ENCODE measurements at regions not wholly inside any gene's neighbourhood (a gene's known extent, or its start where the extent isn't known, plus 50 kb on each side); places are given as distances from the start of the nearest gene placed in this dataset.

DNA sequence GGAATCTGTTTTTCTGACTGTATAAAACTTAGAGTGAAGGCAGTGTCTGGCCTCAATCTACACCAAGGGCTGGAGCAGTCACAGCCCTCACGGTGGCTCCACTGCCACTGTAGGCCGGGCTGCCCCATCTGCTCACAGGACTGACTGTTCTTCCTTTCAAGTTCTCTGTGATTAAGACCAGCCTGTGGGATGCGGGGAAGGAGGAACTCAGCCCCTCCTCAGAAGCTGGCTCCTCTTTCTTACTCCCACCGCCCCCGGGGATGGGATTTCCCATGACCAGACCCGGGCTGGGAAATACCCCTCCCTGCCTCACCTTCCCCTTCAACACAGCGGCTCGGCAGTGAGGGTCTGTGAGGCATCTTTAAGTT is 106.0 kb downstream of the COPS8 start:
- H3K4me3 Mint-ChIP-seq (ENCODE audit: low read depth), result no peak overlapping the region
- peaks cover 1% of the 10 kb centered on the region for H3K4me1 Mint-ChIP-seq (ENCODE audit: low read depth)
- DNase-seq (ENCODE audit: low spot score, unreplicated experiment), result no peak
- H3K27me3 Mint-ChIP-seq, result peaks cover 14% of the 10 kb centered on the region
- no peaks in the 10 kb centered on the region for H3K36me3 Mint-ChIP-seq (ENCODE audit: insufficient read depth)
- no peaks in the 10 kb centered on the region for H3K9me3 Mint-ChIP-seq (ENCODE audit: low read depth)
- H3K27ac Mint-ChIP-seq, result no peak overlapping the region
- TF ChIP-seq, protein P1, sequence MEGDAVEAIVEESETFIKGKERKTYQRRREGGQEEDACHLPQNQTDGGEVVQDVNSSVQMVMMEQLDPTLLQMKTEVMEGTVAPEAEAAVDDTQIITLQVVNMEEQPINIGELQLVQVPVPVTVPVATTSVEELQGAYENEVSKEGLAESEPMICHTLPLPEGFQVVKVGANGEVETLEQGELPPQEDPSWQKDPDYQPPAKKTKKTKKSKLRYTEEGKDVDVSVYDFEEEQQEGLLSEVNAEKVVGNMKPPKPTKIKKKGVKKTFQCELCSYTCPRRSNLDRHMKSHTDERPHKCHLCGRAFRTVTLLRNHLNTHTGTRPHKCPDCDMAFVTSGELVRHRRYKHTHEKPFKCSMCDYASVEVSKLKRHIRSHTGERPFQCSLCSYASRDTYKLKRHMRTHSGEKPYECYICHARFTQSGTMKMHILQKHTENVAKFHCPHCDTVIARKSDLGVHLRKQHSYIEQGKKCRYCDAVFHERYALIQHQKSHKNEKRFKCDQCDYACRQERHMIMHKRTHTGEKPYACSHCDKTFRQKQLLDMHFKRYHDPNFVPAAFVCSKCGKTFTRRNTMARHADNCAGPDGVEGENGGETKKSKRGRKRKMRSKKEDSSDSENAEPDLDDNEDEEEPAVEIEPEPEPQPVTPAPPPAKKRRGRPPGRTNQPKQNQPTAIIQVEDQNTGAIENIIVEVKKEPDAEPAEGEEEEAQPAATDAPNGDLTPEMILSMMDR (IDR thresholded peaks at IDR 0.05; ENCODE audit: unreplicated experiment), result no peak

GRCh38 chr2:237192881-237193280 is 107.2 kb downstream of the COPS8 start:
- TF ChIP-seq, protein P1 (IDR thresholded peaks at IDR 0.05; ENCODE audit: unreplicated experiment), result no peak
- DNase-seq (ENCODE audit: low spot score, unreplicated experiment), result no peak
- Mint-ChIP-seq H3K9me3 (ENCODE audit: low read depth) (no peaks in the 10 kb centered on the region), H3K27me3 (peaks cover 16% of the 10 kb centered on the region), H3K36me3 (ENCODE audit: insufficient read depth) (no peaks in the 10 kb centered on the region), H3K4me1 (ENCODE audit: low read depth) (peaks cover 8% of the 10 kb centered on the region), H3K4me3 (ENCODE audit: low read depth) (no peak overlapping the region), H3K27ac (no peak overlapping the region)

DNA sequence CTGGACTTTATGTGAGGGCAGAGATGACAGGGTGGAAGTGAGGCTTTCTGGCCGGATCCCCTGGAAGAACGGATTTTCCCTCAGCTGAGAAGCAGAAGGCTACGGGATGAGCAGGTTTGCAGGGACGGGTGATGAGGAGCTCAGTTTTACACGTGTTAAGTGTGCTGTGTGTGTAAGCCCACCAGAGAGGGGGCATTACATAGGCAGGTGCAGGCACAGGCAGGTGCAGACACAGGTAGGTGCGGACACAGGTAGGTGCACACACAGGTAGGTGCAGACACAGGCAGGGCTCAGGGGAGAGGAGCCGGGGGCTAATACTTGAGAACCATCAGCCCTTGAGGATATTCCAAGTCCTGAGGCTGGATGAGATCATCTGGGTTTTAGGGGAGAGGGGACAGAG is 107.7 kb downstream of the COPS8 start:
- no peaks in the 10 kb centered on the region for H3K9me3 Mint-ChIP-seq (ENCODE audit: low read depth)
- DNase-seq (ENCODE audit: low spot score, unreplicated experiment), result no peak
- H3K4me3 Mint-ChIP-seq (ENCODE audit: low read depth), result no peak overlapping the region
- H3K36me3 Mint-ChIP-seq (ENCODE audit: insufficient read depth), result no peaks in the 10 kb centered on the region
- peaks cover 8% of the 10 kb centered on the region for H3K4me1 Mint-ChIP-seq (ENCODE audit: low read depth)
- peaks cover 16% of the 10 kb centered on the region for H3K27me3 Mint-ChIP-seq
- TF ChIP-seq, protein P1 (IDR thresholded peaks at IDR 0.05; ENCODE audit: unreplicated experiment), result no peak
- no peak overlapping the region for H3K27ac Mint-ChIP-seq

DNA sequence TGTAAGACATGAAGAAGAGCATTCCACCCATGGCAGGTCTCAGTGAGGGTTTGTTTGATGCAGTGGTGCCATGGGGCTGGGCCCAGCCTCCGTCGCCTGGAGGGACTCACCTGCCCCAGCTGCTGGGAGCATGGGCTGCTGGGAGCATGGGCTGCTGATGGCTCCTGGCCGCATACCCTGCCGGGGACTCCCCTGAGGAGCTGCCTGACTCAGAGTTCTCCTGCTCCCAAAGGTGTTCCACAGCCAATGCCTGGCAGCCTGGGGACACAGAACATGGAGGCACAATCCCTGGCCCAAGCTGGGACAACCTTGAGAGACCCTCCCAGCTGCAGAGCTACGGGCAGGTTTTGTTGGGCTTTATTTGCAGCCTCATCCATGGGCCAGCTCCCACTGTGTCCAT is 108.4 kb downstream of the COPS8 start:
- Mint-ChIP-seq H3K36me3 (ENCODE audit: insufficient read depth) (no peaks in the 10 kb centered on the region), H3K4me3 (ENCODE audit: low read depth) (no peak overlapping the region), H3K4me1 (ENCODE audit: low read depth) (peaks cover 8% of the 10 kb centered on the region), H3K9me3 (ENCODE audit: low read depth) (no peaks in the 10 kb centered on the region), H3K27me3 (peaks cover 16% of the 10 kb centered on the region), H3K27ac (no peak overlapping the region)
- TF ChIP-seq, protein P1 (IDR thresholded peaks at IDR 0.05; ENCODE audit: unreplicated experiment), result no peak
- DNase-seq (ENCODE audit: low spot score, unreplicated experiment), result no peak

DNA sequence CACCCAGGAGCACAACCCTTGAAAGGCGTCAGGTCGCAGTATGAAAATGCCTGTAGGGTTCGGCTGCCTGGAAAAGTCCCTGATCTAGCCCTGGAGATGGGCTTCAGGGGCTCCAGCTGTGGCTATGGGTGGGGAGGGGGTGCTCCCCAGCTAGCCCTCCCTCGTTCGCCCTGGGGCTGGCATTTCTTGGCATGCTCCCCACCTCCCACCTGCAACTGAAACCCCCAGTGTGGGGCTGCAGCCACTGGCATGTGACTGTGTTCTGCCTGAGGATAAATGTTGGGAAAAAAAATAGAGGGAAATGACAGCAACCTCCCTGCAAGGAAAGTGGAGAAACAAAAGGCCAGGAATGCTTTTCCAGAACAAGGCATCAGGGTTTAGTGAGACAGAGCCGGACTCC is 109.2 kb downstream of the COPS8 start:
- Mint-ChIP-seq H3K27ac (no peak overlapping the region), H3K36me3 (ENCODE audit: insufficient read depth) (no peaks in the 10 kb centered on the region), H3K4me3 (ENCODE audit: low read depth) (no peak overlapping the region), H3K27me3 (peaks cover 16% of the 10 kb centered on the region), H3K4me1 (ENCODE audit: low read depth) (peaks cover 8% of the 10 kb centered on the region), H3K9me3 (ENCODE audit: low read depth) (no peaks in the 10 kb centered on the region)
- DNase-seq (ENCODE audit: low spot score, unreplicated experiment), result no peak
- TF ChIP-seq, protein P1 (IDR thresholded peaks at IDR 0.05; ENCODE audit: unreplicated experiment), result no peak

Measured in progenitor cell of endocrine pancreas (in vitro differentiated cells).